ENCODE measurements at regions not wholly inside any gene's neighbourhood (a gene's known extent, or its start where the extent isn't known, plus 50 kb on each side); places are given as distances from the start of the nearest gene placed in this dataset.
"Not testable (repeated sequence)": the region's sequence is repeated elsewhere in the genome, so short reads cannot be mapped to it uniquely, and the experiment has no call there.

- TF ChIP-seq CTCF (IDR thresholded peaks at IDR 0.05; ENCODE audit: low read depth, low read length, missing input control): no peak
- TF ChIP-seq HNF4A (conservative IDR thresholded peaks at IDR 0.05): no peak
- TF ChIP-seq HNF4G (IDR thresholded peaks at IDR 0.05): no peak
- no peak for TF ChIP-seq YY1 (IDR thresholded peaks at IDR 0.05)
Measured at GRCh38 chr5:97508864-97509263, 325.8 kb upstream of the RIOK2 start (continued).

- not testable (repeated sequence) for DNase-seq (ENCODE audit: low spot score); H3K9ac ChIP-seq (ENCODE audit: low read depth in 1 of 2, low read length in 2 of 2); H3K36me3 ChIP-seq (ENCODE audit: control insufficient read depth in 4 of 4, insufficient read depth in 3 of 4, low read depth in 1 of 4, low read length in 3 of 4); H3K4me3 ChIP-seq (ENCODE audit: low read depth in 1 of 3, low read length in 3 of 3); H3K27me3 ChIP-seq (ENCODE audit: control insufficient read depth in 4 of 4, insufficient read depth in 4 of 4, low read length in 3 of 4); H3K9me3 ChIP-seq (ENCODE audit: control insufficient read depth in 4 of 4, low read length in 3 of 4); H3K27ac ChIP-seq (ENCODE audit: low read depth in 1 of 2, low read length in 2 of 2); H3K4me1 ChIP-seq (ENCODE audit: control insufficient read depth in 4 of 4, insufficient read depth in 4 of 4, low read length in 3 of 4)
- 92% methylated on average over 22 of the region's 22 CpGs for WGBS
Measured at GRCh38 chr5:97519565-97519964, 336.5 kb upstream of the RIOK2 start.

GRCh38 chr5:97523336-97523735 lies 340.3 kb upstream of the RIOK2 start:
- H3K36me3 ChIP-seq (ENCODE audit: control insufficient read depth in 4 of 4, insufficient read depth in 3 of 4, low read depth in 1 of 4, low read length in 3 of 4); H3K27ac ChIP-seq (ENCODE audit: low read depth in 1 of 2, low read length in 2 of 2); H3K4me1 ChIP-seq (ENCODE audit: control insufficient read depth in 4 of 4, insufficient read depth in 4 of 4, low read length in 3 of 4); H3K27me3 ChIP-seq (ENCODE audit: control insufficient read depth in 4 of 4, insufficient read depth in 4 of 4, low read length in 3 of 4); H3K9ac ChIP-seq (ENCODE audit: low read depth in 1 of 2, low read length in 2 of 2); DNase-seq (ENCODE audit: low spot score); H3K4me3 ChIP-seq (ENCODE audit: low read depth in 1 of 3, low read length in 3 of 3); H3K9me3 ChIP-seq (ENCODE audit: control insufficient read depth in 4 of 4, low read length in 3 of 4): not testable (repeated sequence)
- WGBS: 100% methylated on average over 1 of the region's 2 CpGs

- Histone ChIP-seq H3K4me3 (ENCODE audit: low read depth in 1 of 3, low read length in 3 of 3) (no peak overlapping the region), H3K36me3 (ENCODE audit: control insufficient read depth in 4 of 4, insufficient read depth in 3 of 4, low read depth in 1 of 4, low read length in 3 of 4) (no peaks in the 10 kb centered on the region), H3K27me3 (ENCODE audit: control insufficient read depth in 4 of 4, insufficient read depth in 4 of 4, low read length in 3 of 4) (no peaks in the 10 kb centered on the region), H3K9me3 (ENCODE audit: control insufficient read depth in 4 of 4, low read length in 3 of 4) (no peaks in the 10 kb centered on the region), H3K9ac (ENCODE audit: low read depth in 1 of 2, low read length in 2 of 2) (no peak overlapping the region), H3K27ac (ENCODE audit: low read depth in 1 of 2, low read length in 2 of 2) (no peak overlapping the region), H3K4me1 (ENCODE audit: control insufficient read depth in 4 of 4, insufficient read depth in 4 of 4, low read length in 3 of 4) (no peaks in the 10 kb centered on the region)
- TF ChIP-seq JUND (IDR thresholded peaks at IDR 0.05): no peak
- WGBS: 70% methylated on average over 2 of the region's 2 CpGs
- no peak for DNase-seq (ENCODE audit: low spot score)
Measured at GRCh38 chr5:97525780-97526179, 342.7 kb upstream of the RIOK2 start.

GRCh38 chr5:97528941-97529340 lies 345.9 kb upstream of the RIOK2 start:
- no peaks in the 10 kb centered on the region for H3K27me3 ChIP-seq (ENCODE audit: control insufficient read depth in 4 of 4, insufficient read depth in 4 of 4, low read length in 3 of 4)
- H3K36me3 ChIP-seq (ENCODE audit: control insufficient read depth in 4 of 4, insufficient read depth in 3 of 4, low read depth in 1 of 4, low read length in 3 of 4): no peaks in the 10 kb centered on the region
- no peaks in the 10 kb centered on the region for H3K9me3 ChIP-seq (ENCODE audit: control insufficient read depth in 4 of 4, low read length in 3 of 4)
- H3K9ac ChIP-seq (ENCODE audit: low read depth in 1 of 2, low read length in 2 of 2): no peak overlapping the region
- no peak overlapping the region for H3K4me3 ChIP-seq (ENCODE audit: low read depth in 1 of 3, low read length in 3 of 3)
- no peaks in the 10 kb centered on the region for H3K4me1 ChIP-seq (ENCODE audit: control insufficient read depth in 4 of 4, insufficient read depth in 4 of 4, low read length in 3 of 4)
- WGBS: 77% methylated on average over 4 of the region's 4 CpGs
- no peak for DNase-seq (ENCODE audit: low spot score)
- TF ChIP-seq SP1 (IDR thresholded peaks at IDR 0.05) (no peak), FOXA1 (IDR thresholded peaks at IDR 0.05) (no peak), NR2F2 (IDR thresholded peaks at IDR 0.05) (no peak), TAF1 (conservative IDR thresholded peaks at IDR 0.05) (no peak), ATF3 (IDR thresholded peaks at IDR 0.05) (no peak), HNF4A (conservative IDR thresholded peaks at IDR 0.05) (no peak), RXRA (IDR thresholded peaks at IDR 0.05) (no peak), ZBTB33 (IDR thresholded peaks at IDR 0.05) (no peak), JUND (IDR thresholded peaks at IDR 0.05) (no peak), RAD21 (IDR thresholded peaks at IDR 0.05) (no peak), HNF4G (IDR thresholded peaks at IDR 0.05) (no peak), MAX (IDR thresholded peaks at IDR 0.05) (no peak), CTCF (IDR thresholded peaks at IDR 0.05; ENCODE audit: low read depth, low read length, missing input control) (no peak), GABPA (IDR thresholded peaks at IDR 0.05 in 1 of 2, conservative IDR thresholded peaks at IDR 0.05 in 1 of 2) (no peak), FOXA2 (IDR thresholded peaks at IDR 0.05) (no peak), EGR1 (IDR thresholded peaks at IDR 0.05; ENCODE audit: low read depth in 2 of 2) (no peak), YY1 (IDR thresholded peaks at IDR 0.05) (no peak)
- H3K27ac ChIP-seq (ENCODE audit: low read depth in 1 of 2, low read length in 2 of 2): no peak overlapping the region

Measured in liver (tissue), 8 donors.